ENCODE measurements at regions not wholly inside any gene's neighbourhood (a gene's known extent, or its start where the extent isn't known, plus 50 kb on each side); places are given as distances from the start of the nearest gene placed in this dataset.

GRCh38 chr5:57903458-57903857 is 420.8 kb upstream of the ACTBL2 start:
- TF ChIP-seq REST (IDR thresholded peaks at IDR 0.05) (no peak), RXRA (IDR thresholded peaks at IDR 0.05) (no peak), CTCF (IDR thresholded peaks at IDR 0.05; ENCODE audit: low read depth, low read length, missing input control) (no peak), ZBTB33 (IDR thresholded peaks at IDR 0.05) (no peak), HNF4G (IDR thresholded peaks at IDR 0.05) (no peak), RAD21 (IDR thresholded peaks at IDR 0.05) (no peak), YY1 (IDR thresholded peaks at IDR 0.05) (no peak)

Measured in liver (tissue), 3 donors.